SJSA1 (cell line): ENCODE measurements at regions not wholly inside any gene's neighbourhood (a gene's known extent, or its start where the extent isn't known, plus 50 kb on each side); places are given as distances from the start of the nearest gene placed in this dataset.
A peak's percentile ranks its signal among the peaks of the same experiment; 100 is the strongest.
"Not testable (repeated sequence)": the region's sequence is repeated elsewhere in the genome, so short reads cannot be mapped to it uniquely, and the experiment has no call there.

Source experiments
- DNase-seq, 2 experiments: peaks; one replicate each; pipeline ENCODE4 v3.0.0-alpha.2; 2015 to 2020; ENCODE audit warnings: low spot score in 2 of 2, low read depth in 1 of 2
- H3K27ac ChIP-seq: fragments of 250-450 bp; sonication (Bioruptor Pico); 2 replicates; pipeline ENCODE4 v1.5.1; 2020; ENCODE audit warnings: mild to moderate bottlenecking, moderate library complexity
- H3K27me3 ChIP-seq: fragments of 250-450 bp; sonication (Bioruptor Pico); replicated peaks from 2 replicates; pipeline ENCODE4 v1.5.1; 2020; ENCODE audit warnings: mild to moderate bottlenecking, moderate library complexity
- H3K36me3 ChIP-seq: fragments of 250-450 bp; sonication (Bioruptor Pico); 2 replicates; pipeline ENCODE4 v1.5.1; 2020; ENCODE audit warnings: mild to moderate bottlenecking
- H3K4me1 ChIP-seq: fragments of 250-450 bp; sonication (Bioruptor Pico); replicated peaks from 2 replicates; pipeline ENCODE4 v1.6.1; 2021; ENCODE audit warnings: mild to moderate bottlenecking
- H3K4me3 ChIP-seq: fragments of 250-450 bp; sonication (Bioruptor Pico); 2 replicates; pipeline ENCODE4 v1.5.1; 2020; ENCODE audit warnings: mild to moderate bottlenecking
- H3K9me3 ChIP-seq: fragments of 250-450 bp; sonication (Bioruptor Pico); replicated peaks from 2 replicates; pipeline ENCODE4 v1.5.1; 2020; ENCODE audit warnings: mild to moderate bottlenecking

DNA sequence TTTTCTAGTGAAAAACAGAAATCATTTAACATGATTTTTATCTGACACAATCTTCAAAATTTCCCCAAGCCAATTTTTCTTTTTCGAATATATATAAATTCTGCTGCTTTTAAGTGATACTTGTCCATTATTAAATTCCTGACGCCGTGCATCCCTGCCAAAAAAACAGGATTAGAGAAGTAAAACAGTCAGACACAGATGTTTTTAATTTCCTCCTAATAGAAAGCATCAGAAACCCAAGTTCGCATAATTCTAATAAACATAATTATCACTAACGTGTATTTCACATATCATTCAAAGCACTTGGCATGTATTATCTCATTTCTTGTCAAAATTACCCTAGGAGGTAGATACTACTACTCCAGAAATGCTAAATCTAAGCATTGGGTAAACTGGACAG, 179.5 kb downstream of the ZFP64 start:
- H3K36me3 ChIP-seq: no peaks in the 10 kb centered on the region
- H3K4me1 ChIP-seq: no peaks in the 10 kb centered on the region
- no peak overlapping the region for H3K4me3 ChIP-seq
- no peak for DNase-seq
- peaks cover 4% of the 10 kb centered on the region for H3K9me3 ChIP-seq
- no peaks in the 10 kb centered on the region for H3K27me3 ChIP-seq
- H3K27ac ChIP-seq: no peak overlapping the region

DNA sequence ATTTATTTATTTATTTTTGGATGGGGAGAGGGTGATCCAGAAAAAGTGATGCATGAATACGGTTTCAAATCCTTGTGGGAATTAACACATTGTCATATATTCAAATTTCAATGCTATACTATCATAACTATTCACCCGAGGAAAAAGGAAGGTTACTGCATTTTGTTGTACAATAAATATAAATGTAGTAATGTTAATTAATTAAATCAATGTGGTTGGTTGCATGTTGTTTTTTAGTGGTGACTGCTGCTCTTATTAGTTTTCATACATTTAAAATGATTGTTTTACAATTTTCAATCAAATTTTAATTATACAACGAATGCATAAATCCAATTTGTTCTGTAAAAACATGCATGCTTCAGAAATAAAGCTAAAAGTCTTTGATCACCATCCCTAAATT, 180.5 kb downstream of the ZFP64 start:
- Histone ChIP-seq H3K9me3 (peaks cover 4% of the 10 kb centered on the region), H3K36me3 (no peaks in the 10 kb centered on the region), H3K4me1 (no peaks in the 10 kb centered on the region), H3K27me3 (no peaks in the 10 kb centered on the region), H3K27ac (no peak overlapping the region), H3K4me3 (no peak overlapping the region)
- DNase-seq: no peak

- Histone ChIP-seq H3K4me3 (no peak overlapping the region), H3K27ac (no peak overlapping the region), H3K27me3 (no peaks in the 10 kb centered on the region), H3K9me3 (peaks cover 4% of the 10 kb centered on the region), H3K4me1 (no peaks in the 10 kb centered on the region), H3K36me3 (no peaks in the 10 kb centered on the region)
- DNase-seq: no peak
Observed at GRCh38 chr20:52010541-52010940, 181.0 kb downstream of the ZFP64 start.

GRCh38 chr20:52008874-52009273, 182.7 kb downstream of the ZFP64 start:
- Histone ChIP-seq H3K4me1 (no peaks in the 10 kb centered on the region), H3K4me3 (no peak overlapping the region), H3K27me3 (no peaks in the 10 kb centered on the region), H3K27ac (no peak overlapping the region), H3K36me3 (no peaks in the 10 kb centered on the region), H3K9me3 (peaks cover 4% of the 10 kb centered on the region)
- no peak for DNase-seq

GRCh38 chr20:52004715-52005114, 186.9 kb downstream of the ZFP64 start:
- no peak overlapping the region for H3K4me3 ChIP-seq
- peaks cover 5% of the 10 kb centered on the region; the same call in 1 of the 2 replicates for H3K4me1 ChIP-seq
- H3K36me3 ChIP-seq: no peaks in the 10 kb centered on the region
- H3K9me3 ChIP-seq: no peaks in the 10 kb centered on the region
- no peak overlapping the region for H3K27ac ChIP-seq
- H3K27me3 ChIP-seq: no peaks in the 10 kb centered on the region
- DNase-seq: no peak

DNA sequence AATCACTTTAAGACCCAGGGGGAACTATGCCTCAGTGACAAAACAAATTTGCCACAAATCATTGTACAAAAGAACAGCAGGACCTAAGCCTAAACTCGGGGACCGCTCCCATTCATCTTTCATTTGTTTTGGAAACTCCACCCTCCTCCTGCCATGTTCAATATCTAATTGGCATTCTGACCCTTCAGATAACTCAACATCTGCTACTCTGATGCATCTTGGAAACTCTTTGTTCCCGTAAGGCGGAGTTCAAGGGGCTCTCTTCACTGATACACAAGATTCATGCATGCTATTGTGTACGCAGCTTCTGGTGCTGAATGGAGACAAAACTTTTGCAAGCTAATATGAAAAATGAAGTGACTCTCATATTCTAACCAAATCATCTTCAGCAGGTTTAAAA, 187.6 kb downstream of the ZFP64 start:
- no peaks in the 10 kb centered on the region for H3K27me3 ChIP-seq
- no peaks in the 10 kb centered on the region for H3K9me3 ChIP-seq
- H3K4me1 ChIP-seq: peaks cover 5% of the 10 kb centered on the region; the same call in 1 of the 2 replicates
- no peak overlapping the region for H3K27ac ChIP-seq
- no peak overlapping the region for H3K4me3 ChIP-seq
- no peak for DNase-seq
- H3K36me3 ChIP-seq: no peaks in the 10 kb centered on the region

GRCh38 chr20:52003415-52003814, 188.2 kb downstream of the ZFP64 start:
- Histone ChIP-seq H3K4me1 (peaks cover 5% of the 10 kb centered on the region; the same call in 1 of the 2 replicates), H3K9me3 (no peaks in the 10 kb centered on the region), H3K27ac (no peak overlapping the region), H3K4me3 (no peak overlapping the region), H3K36me3 (no peaks in the 10 kb centered on the region), H3K27me3 (no peaks in the 10 kb centered on the region)
- DNase-seq: no peak

- DNase-seq: peak in 1 of 2 experiments; percentile 28
- H3K4me1 ChIP-seq: peaks cover 5% of the 10 kb centered on the region; the same call in 1 of the 2 replicates
- no peak overlapping the region for H3K27ac ChIP-seq
- H3K36me3 ChIP-seq: no peaks in the 10 kb centered on the region
- no peaks in the 10 kb centered on the region for H3K9me3 ChIP-seq
- no peak overlapping the region for H3K4me3 ChIP-seq
- H3K27me3 ChIP-seq: no peaks in the 10 kb centered on the region
Observed at GRCh38 chr20:52001999-52002666, 189.4 kb downstream of the ZFP64 start.

DNA sequence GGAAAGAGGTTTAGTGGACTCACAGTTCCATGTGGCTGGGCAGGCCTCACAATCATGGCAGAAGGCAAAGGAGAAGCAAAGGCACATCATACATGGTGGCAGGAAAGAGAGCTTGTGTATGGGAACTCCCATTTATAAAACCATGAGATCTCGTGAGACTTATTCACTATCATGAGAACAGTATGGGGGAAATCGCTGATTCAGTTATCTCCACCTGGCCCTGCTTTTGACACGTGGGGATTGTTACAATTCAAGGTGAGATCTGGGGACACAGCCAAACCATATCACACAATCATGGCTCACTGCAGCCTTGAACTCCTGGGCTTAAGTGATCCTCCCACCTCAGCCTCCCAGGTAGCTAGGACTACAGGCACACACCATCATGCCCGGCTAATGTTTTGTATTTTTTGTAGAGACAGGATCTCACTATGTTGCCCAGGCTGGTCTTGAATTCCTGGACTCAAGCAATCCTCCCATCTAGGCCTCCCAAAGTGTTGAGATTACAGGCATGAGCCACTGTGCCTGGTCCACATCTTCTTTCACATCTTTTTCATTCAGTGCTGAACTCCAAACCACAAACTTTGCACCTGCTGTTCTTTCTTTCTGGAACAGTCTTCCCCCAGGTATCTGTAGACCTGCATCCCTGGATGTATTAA, 194.2 kb downstream of the ZFP64 start:
- H3K4me3 ChIP-seq, H3K9me3 ChIP-seq, H3K27ac ChIP-seq, H3K36me3 ChIP-seq, DNase-seq, H3K27me3 ChIP-seq: not testable (repeated sequence)
- peaks cover 21% of the 10 kb centered on the region for H3K4me1 ChIP-seq

DNA sequence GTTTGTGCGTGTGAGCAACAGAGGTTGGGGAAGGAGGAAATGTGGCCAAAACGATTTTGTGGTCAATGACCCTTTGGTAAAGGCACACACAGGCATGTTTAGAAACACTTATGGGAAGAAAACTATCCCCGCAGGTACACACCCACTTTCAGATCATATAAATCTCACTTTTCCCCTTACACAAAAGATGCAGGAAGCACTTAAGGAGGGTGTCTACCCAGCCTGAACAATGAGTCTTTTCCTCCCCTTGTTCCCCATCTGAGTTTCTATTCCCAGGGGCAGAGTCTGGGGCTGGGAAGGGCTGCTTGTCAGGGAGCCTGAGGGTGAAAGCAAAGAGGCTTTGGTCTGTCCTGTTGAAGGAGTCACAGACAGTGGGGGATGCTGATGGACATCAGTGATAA, 193.2 kb upstream of the SALL4 start:
- Histone ChIP-seq H3K27me3 (no peaks in the 10 kb centered on the region), H3K4me3 (no peak overlapping the region), H3K36me3 (no peaks in the 10 kb centered on the region), H3K27ac (peak overlapping the region; percentile 63), H3K4me1 (peaks cover 15% of the 10 kb centered on the region), H3K9me3 (no peaks in the 10 kb centered on the region)
- DNase-seq: peak in 1 of 2 experiments; percentile 64

GRCh38 chr20:51994751-51995417, 192.6 kb upstream of the SALL4 start:
- Histone ChIP-seq H3K27me3 (no peaks in the 10 kb centered on the region), H3K27ac (peak overlapping the region; percentile 63), H3K9me3 (no peaks in the 10 kb centered on the region), H3K4me3 (no peak overlapping the region), H3K4me1 (peaks cover 15% of the 10 kb centered on the region), H3K36me3 (no peaks in the 10 kb centered on the region)
- peak; percentile 49 to 80 for DNase-seq

DNA sequence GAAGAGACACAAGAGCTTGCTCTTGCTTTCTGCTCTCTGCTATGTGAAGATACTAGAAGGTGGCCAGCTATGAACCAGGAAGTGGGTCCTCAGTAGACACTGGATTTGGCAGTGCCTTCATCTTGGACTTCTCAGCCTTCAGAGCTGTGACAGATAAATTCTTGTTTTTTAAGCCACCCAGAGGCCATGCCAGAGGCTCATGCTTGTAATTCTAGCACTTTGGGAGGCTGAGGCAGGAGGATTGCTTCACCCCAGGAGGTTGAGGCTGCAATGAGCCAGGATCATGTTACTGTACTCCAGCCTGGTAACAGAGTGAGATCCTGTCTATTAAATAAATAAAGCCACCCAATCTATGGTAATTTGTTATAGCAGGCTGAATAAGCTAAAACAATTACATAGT, 185.5 kb upstream of the SALL4 start:
- H3K4me1 ChIP-seq: peaks cover 20% of the 10 kb centered on the region
- H3K9me3 ChIP-seq: no peaks in the 10 kb centered on the region
- H3K4me3 ChIP-seq: no peak overlapping the region
- no peaks in the 10 kb centered on the region for H3K27me3 ChIP-seq
- H3K36me3 ChIP-seq: no peaks in the 10 kb centered on the region
- no peak overlapping the region for H3K27ac ChIP-seq
- no peak for DNase-seq

DNA sequence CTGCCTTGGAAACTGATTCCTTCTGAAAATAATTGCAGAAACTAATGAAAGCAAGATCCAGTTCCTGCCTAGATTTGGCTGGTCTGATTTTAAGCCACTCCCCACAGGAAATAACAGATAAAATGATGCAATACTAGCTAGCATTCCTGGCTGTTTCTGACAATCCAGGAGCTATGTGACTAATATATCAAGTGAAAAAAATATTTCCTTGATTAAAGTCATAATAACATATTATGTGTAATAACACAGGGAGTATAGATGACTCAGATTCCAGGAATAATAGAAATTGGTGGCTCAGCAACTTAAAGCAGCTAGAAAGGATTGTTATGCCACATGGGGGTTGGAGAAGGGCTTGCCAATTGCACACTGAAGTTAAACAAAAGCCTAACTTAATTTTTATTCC, 182.7 kb upstream of the SALL4 start:
- Histone ChIP-seq H3K4me3 (no peak overlapping the region), H3K9me3 (no peaks in the 10 kb centered on the region), H3K36me3 (no peaks in the 10 kb centered on the region), H3K27ac (peak overlapping the region; percentile 85), H3K4me1 (peaks cover 20% of the 10 kb centered on the region), H3K27me3 (no peaks in the 10 kb centered on the region)
- DNase-seq: peak; percentile 48 to 87

DNA sequence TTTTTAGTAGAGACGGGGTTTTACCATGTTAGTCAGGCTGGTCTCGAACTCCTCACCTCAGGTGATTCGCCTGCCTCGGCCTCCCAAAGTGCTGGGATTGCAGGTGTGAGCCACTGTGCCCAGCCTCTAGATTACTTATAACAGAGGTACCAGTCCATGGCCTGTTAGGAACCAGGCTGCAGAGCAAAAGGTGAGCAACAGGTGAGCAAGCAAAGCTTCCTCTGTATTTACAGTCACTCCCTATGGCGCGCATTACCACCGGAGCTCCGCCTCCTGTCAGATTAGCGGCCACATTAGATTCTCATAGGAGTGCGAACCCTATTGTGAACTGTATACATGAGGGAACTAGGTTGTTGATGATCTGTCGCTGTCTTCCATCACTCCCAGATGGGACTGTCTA, 178.0 kb upstream of the SALL4 start:
- Histone ChIP-seq H3K27ac (no peak overlapping the region), H3K9me3 (peaks cover 4% of the 10 kb centered on the region; the same call in 1 of the 2 replicates), H3K4me3 (no peak overlapping the region)

More for the DNA sequence above, 178.0 kb upstream of the SALL4 start:
- Histone ChIP-seq H3K4me1 (peaks cover 12% of the 10 kb centered on the region), H3K36me3 (no peaks in the 10 kb centered on the region), H3K27me3 (no peaks in the 10 kb centered on the region)
- DNase-seq: no peak
